Keratinocyte (primary cell): ENCODE measurements at regions not wholly inside any gene's neighbourhood (a gene's known extent, or its start where the extent isn't known, plus 50 kb on each side); places are given as distances from the start of the nearest gene placed in this dataset.

Experiments used
- DNase-seq: peaks from one replicate; pipeline ENCODE4 v3.0.0-alpha.2; 2011; ENCODE audit warnings: low read depth, missing footprints, low spot score
- FAIRE-seq: peaks from 2 replicates; lab custom pipeline; 2011; peaks lifted over from hg19 to GRCh38; lab: Jason Lieb, UNC
- H2AFZ ChIP-seq: 2 replicates; pipeline ENCODE4 v1.6.0; 2012; ENCODE audit warnings: low read length, control low read depth, inconsistent platforms; ENCODE audit not compliant: control insufficient read depth
- H3K27ac ChIP-seq: 2 replicates; pipeline ENCODE4 v1.5.1; 2011; ENCODE audit warnings: low read length; ENCODE audit not compliant: control insufficient read depth, insufficient read depth
- H3K27me3 ChIP-seq: 3 replicates; pipeline ENCODE4 v1.6.0; 2011; ENCODE audit warnings: low read length; ENCODE audit not compliant: control insufficient read depth, insufficient read depth; ENCODE audit errors: extremely low read depth
- H3K36me3 ChIP-seq, 2 experiments: 2 replicates in 1 of 2; 3 replicates in 1 of 2; pipeline ENCODE4 v1.5.1; 2011; ENCODE audit warnings: low read length in 2 of 2, mild to moderate bottlenecking in 1 of 2; ENCODE audit not compliant: control insufficient read depth in 2 of 2, insufficient read depth in 2 of 2; ENCODE audit errors: extremely low read depth in 1 of 2
- H3K4me1 ChIP-seq: 3 replicates; pipeline ENCODE4 v1.5.1; 2011; ENCODE audit warnings: low read length; ENCODE audit not compliant: control insufficient read depth, insufficient read depth; ENCODE audit errors: extremely low read depth
- H3K4me2 ChIP-seq: 3 replicates; pipeline ENCODE4 v1.6.0; 2011; ENCODE audit warnings: low read depth, low read length; ENCODE audit not compliant: control insufficient read depth, insufficient read depth; ENCODE audit errors: extremely low read depth
- H3K4me3 ChIP-seq, 3 experiments: fragments of 200-600 bp in 1 of 3; sonication (generic) in 1 of 3; 2 replicates in 2 of 3; 3 replicates in 1 of 3; pipeline ENCODE4 v1.5.1; 2011 to 2016; ENCODE audit warnings: low read length in 3 of 3, mild to moderate bottlenecking in 3 of 3, control low read depth in 2 of 3, inconsistent platforms in 1 of 3, low read depth in 1 of 3, mixed read lengths in 1 of 3, mixed run types in 1 of 3, moderate library complexity in 1 of 3; ENCODE audit not compliant: control insufficient read depth in 2 of 3, insufficient read depth in 2 of 3; ENCODE audit errors: extremely low read depth in 1 of 3
- H3K79me2 ChIP-seq: 2 replicates; pipeline ENCODE4 v1.6.0; 2012; ENCODE audit warnings: low read length; ENCODE audit not compliant: control insufficient read depth, insufficient read depth
- H3K9ac ChIP-seq: 3 replicates; pipeline ENCODE4 v1.6.0; 2011; ENCODE audit warnings: low read length; ENCODE audit not compliant: control insufficient read depth, insufficient read depth; ENCODE audit errors: extremely low read depth
- H3K9me1 ChIP-seq: 3 replicates; pipeline ENCODE4 v1.6.0; 2011; ENCODE audit warnings: low read length; ENCODE audit not compliant: control insufficient read depth, insufficient read depth; ENCODE audit errors: extremely low read depth
- H3K9me3 ChIP-seq: 2 replicates; pipeline ENCODE4 v1.5.1; 2012; ENCODE audit warnings: low read depth, low read length; ENCODE audit not compliant: control insufficient read depth
- H4K20me1 ChIP-seq: 3 replicates; pipeline ENCODE4 v1.6.0; 2011; ENCODE audit warnings: low read length; ENCODE audit not compliant: control insufficient read depth, insufficient read depth; ENCODE audit errors: extremely low read depth
- CTCF ChIP-seq, 3 experiments: IDR thresholded peaks in 1 of 3; conservative IDR thresholded peaks in 1 of 3; optimal IDR thresholded peaks in 1 of 3; 2 replicates in 2 of 3; 3 replicates in 1 of 3; pipeline versions ENCODE3 to v1.5.1; 2011; ENCODE audit warnings: low read length in 3 of 3, mild to moderate bottlenecking in 3 of 3, moderate library complexity in 2 of 3, control low read depth in 1 of 3, inconsistent platforms in 1 of 3; ENCODE audit not compliant: insufficient read depth in 2 of 3; ENCODE audit errors: extremely low read depth in 1 of 3
- EZH2 ChIP-seq: IDR thresholded peaks from one replicate; pipeline ENCODE4 v1.6.1; 2012; ENCODE audit warnings: inconsistent platforms, mild to moderate bottlenecking, low read length, moderate library complexity
- dilution Hi-C: fragments of 300-500 bp; cut with MboI; formaldehyde crosslinking; loops from one replicate; pipeline ENCODE4 v1.7.0; 2020; ENCODE audit warnings: low sequenced_read_pairs; ENCODE audit not compliant: extremely low pct_ligation_motif_present

- Histone ChIP-seq H4K20me1 (no peaks in the 10 kb centered on the region), H3K9me3 (no peaks in the 10 kb centered on the region), H3K9ac (no peak overlapping the region), H3K9me1 (no peaks in the 10 kb centered on the region), H3K27me3 (no peaks in the 10 kb centered on the region), H3K4me2 (peak overlapping the region; percentile 57), H2AFZ (no peak overlapping the region), H3K4me3 (no peak overlapping the region), H3K36me3 (no peaks in the 10 kb centered on the region), H3K27ac (no peak overlapping the region), H3K79me2 (no peaks in the 10 kb centered on the region), H3K4me1 (peaks cover 11% of the 10 kb centered on the region)
- TF ChIP-seq EZH2 = no peak
- TF ChIP-seq CTCF (optimal IDR thresholded peaks at IDR 0.05 in 1 of 3, IDR thresholded peaks at IDR 0.05 in 1 of 3, conservative IDR thresholded peaks at IDR 0.05 in 1 of 3; ENCODE audit: extremely low read depth in 1 of 3, insufficient read depth in 2 of 3, low read length in 3 of 3) = no peak
- no peak for FAIRE-seq
- dilution Hi-C loops = no loop called here
- peak; percentile 25 for DNase-seq
These were observed 166.8 kb upstream of the CARMIL1 start for GRCh38 chr6:25112322-25112773.

GRCh38 chr6:25113436-25113835 is 165.7 kb upstream of the CARMIL1 start:
- H3K27me3 ChIP-seq = no peaks in the 10 kb centered on the region
- dilution Hi-C loops = no loop called here
- H3K27ac ChIP-seq = no peak overlapping the region
- no peak overlapping the region for H3K9ac ChIP-seq
- H3K4me1 ChIP-seq = peaks cover 11% of the 10 kb centered on the region
- H3K9me1 ChIP-seq = no peaks in the 10 kb centered on the region
- no peaks in the 10 kb centered on the region for H3K36me3 ChIP-seq
- H3K4me3 ChIP-seq = no peak overlapping the region
- no peak for TF ChIP-seq CTCF (optimal IDR thresholded peaks at IDR 0.05 in 1 of 3, IDR thresholded peaks at IDR 0.05 in 1 of 3, conservative IDR thresholded peaks at IDR 0.05 in 1 of 3; ENCODE audit: extremely low read depth in 1 of 3, insufficient read depth in 2 of 3, low read length in 3 of 3)
- no peak for TF ChIP-seq EZH2
- no peaks in the 10 kb centered on the region for H4K20me1 ChIP-seq
- H3K79me2 ChIP-seq = no peaks in the 10 kb centered on the region
- no peaks in the 10 kb centered on the region for H3K9me3 ChIP-seq
- H2AFZ ChIP-seq = no peak overlapping the region
- no peak overlapping the region for H3K4me2 ChIP-seq
- DNase-seq (no peak), FAIRE-seq (no peak)
